ENCODE measurements at regions not wholly inside any gene's neighbourhood (a gene's known extent, or its start where the extent isn't known, plus 50 kb on each side); places are given as distances from the start of the nearest gene placed in this dataset.

- ATAC-seq (ENCODE audit: low read depth) (no peak), DNase-seq (no peak)
- H3K9ac ChIP-seq (ENCODE audit: low read length), result no peak overlapping the region
- 87% methylated on average over 7 of the region's 8 CpGs for WGBS (ENCODE audit: insufficient coverage)
- H3K4me3 ChIP-seq (ENCODE audit: control extremely low read depth in 1 of 5, extremely low read depth in 1 of 5, insufficient read depth in 1 of 5, low read depth in 2 of 5, low read length in 4 of 5), result no peak overlapping the region
- Mint-ChIP-seq H3K4me3 (no peak overlapping the region), H3K4me1 (no peaks in the 10 kb centered on the region), H3K27ac (no peak overlapping the region), H3K9me3 (ENCODE audit: insufficient read depth) (no peaks in the 10 kb centered on the region), H3K27me3 (peaks cover 19% of the 10 kb centered on the region)
- H3K4me1 ChIP-seq (ENCODE audit: control insufficient read depth in 2 of 2, insufficient read depth in 2 of 2, low read length in 2 of 2), result no peaks in the 10 kb centered on the region
- no peaks in the 10 kb centered on the region for H3K36me3 ChIP-seq (replicated peaks in 1 of 2; ENCODE audit: control extremely low read depth in 1 of 2, control insufficient read depth in 1 of 2, extremely low read depth in 1 of 2, insufficient read depth in 2 of 2, low read length in 1 of 2)
- no peaks in the 10 kb centered on the region for H4K20me1 ChIP-seq (ENCODE audit: control insufficient read depth, insufficient read depth, low read length, poor library complexity, severe bottlenecking)
- no peak overlapping the region for H3K4me2 ChIP-seq (replicated peaks; ENCODE audit: low read depth, low read length, poor library complexity, severe bottlenecking)
- peaks cover 0 to 4% (median 1%) of the 10 kb centered on the region in 4 experiments for H3K27me3 ChIP-seq (replicated peaks in 1 of 4; ENCODE audit: control extremely low read depth in 1 of 4, control insufficient read depth in 3 of 4, insufficient read depth in 4 of 4, low read length in 3 of 4)
- POLR2A ChIA-PET, result no interaction called here
- no peaks in the 10 kb centered on the region for H3K79me2 ChIP-seq (ENCODE audit: control insufficient read depth, insufficient read depth, low read length)
- H3K27ac ChIP-seq (ENCODE audit: low read length in 2 of 2), result no peak overlapping the region
- TF ChIP-seq EZH2 (IDR thresholded peaks at IDR 0.05; ENCODE audit: borderline replicate concordance, insufficient read depth, low read depth, low read length, poor library complexity, severe bottlenecking), result no peak
- TF ChIP-seq CTCF (IDR thresholded peaks at IDR 0.05), result no peak
- intact Hi-C loops (cut with micrococcal nuclease), result no loop called here
- no peak overlapping the region for H2AFZ ChIP-seq (ENCODE audit: insufficient read depth, low read depth, low read length, poor library complexity, severe bottlenecking)
- CTCF ChIA-PET, result interaction anchor here (0.6 kb wide), 1 partner anchor 1478 kb away, joined by 4 read pairs; no protein-coding TSS in a partner anchor
- peaks cover 0 to 22% (median 0%) of the 10 kb centered on the region in 3 donors for H3K9me3 ChIP-seq (ENCODE audit: control extremely low read depth in 1 of 3, control insufficient read depth in 2 of 3, insufficient read depth in 1 of 3, low read length in 2 of 3)
Measured at GRCh38 chr20:51322164-51322707, 220.3 kb downstream of the NFATC2 start.

- DNase-seq, result no peak
- H3K27me3 ChIP-seq (replicated peaks in 1 of 4; ENCODE audit: control extremely low read depth in 1 of 4, control insufficient read depth in 3 of 4, insufficient read depth in 4 of 4, low read length in 3 of 4), result peaks cover 0 to 4% (median 1%) of the 10 kb centered on the region in 4 experiments
- no peak for ATAC-seq (ENCODE audit: low read depth)
- H3K79me2 ChIP-seq (ENCODE audit: control insufficient read depth, insufficient read depth, low read length), result no peaks in the 10 kb centered on the region
- intact Hi-C loops (cut with micrococcal nuclease), result no loop called here
- no peak overlapping the region for H2AFZ ChIP-seq (ENCODE audit: insufficient read depth, low read depth, low read length, poor library complexity, severe bottlenecking)
- no peak for TF ChIP-seq CTCF (IDR thresholded peaks at IDR 0.05)
- TF ChIP-seq EZH2 (IDR thresholded peaks at IDR 0.05; ENCODE audit: borderline replicate concordance, insufficient read depth, low read depth, low read length, poor library complexity, severe bottlenecking), result no peak
- Mint-ChIP-seq H3K27me3 (peaks cover 19% of the 10 kb centered on the region), H3K4me3 (no peak overlapping the region), H3K9me3 (ENCODE audit: insufficient read depth) (no peaks in the 10 kb centered on the region), H3K27ac (no peak overlapping the region), H3K4me1 (no peaks in the 10 kb centered on the region)
- no peaks in the 10 kb centered on the region for H3K4me1 ChIP-seq (ENCODE audit: control insufficient read depth in 2 of 2, insufficient read depth in 2 of 2, low read length in 2 of 2)
- H3K9ac ChIP-seq (ENCODE audit: low read length), result no peak overlapping the region
- WGBS (ENCODE audit: insufficient coverage), result 89% methylated on average over 15 of the region's 17 CpGs
- H3K27ac ChIP-seq (ENCODE audit: low read length in 2 of 2), result no peak overlapping the region
- no peaks in the 10 kb centered on the region for H4K20me1 ChIP-seq (ENCODE audit: control insufficient read depth, insufficient read depth, low read length, poor library complexity, severe bottlenecking)
- no peak overlapping the region for H3K4me3 ChIP-seq (ENCODE audit: control extremely low read depth in 1 of 5, extremely low read depth in 1 of 5, insufficient read depth in 1 of 5, low read depth in 2 of 5, low read length in 4 of 5)
- H3K4me2 ChIP-seq (replicated peaks; ENCODE audit: low read depth, low read length, poor library complexity, severe bottlenecking), result no peak overlapping the region
- no peaks in the 10 kb centered on the region for H3K36me3 ChIP-seq (replicated peaks in 1 of 2; ENCODE audit: control extremely low read depth in 1 of 2, control insufficient read depth in 1 of 2, extremely low read depth in 1 of 2, insufficient read depth in 2 of 2, low read length in 1 of 2)
- H3K9me3 ChIP-seq (ENCODE audit: control extremely low read depth in 1 of 3, control insufficient read depth in 2 of 3, insufficient read depth in 1 of 3, low read length in 2 of 3), result peaks cover 0 to 22% (median 0%) of the 10 kb centered on the region in 3 donors
- ChIA-PET POLR2A (no interaction called here), CTCF (interaction anchor here (0.6 to 1.0 kb wide), 2 partner anchors 11 to 1477 kb away, joined by 3 to 4 read pairs; no protein-coding TSS in a partner anchor)
Measured at GRCh38 chr20:51321343-51322163, 221.0 kb downstream of the NFATC2 start.
